ENCODE measurements at regions not wholly inside any gene's neighbourhood (a gene's known extent, or its start where the extent isn't known, plus 50 kb on each side); places are given as distances from the start of the nearest gene placed in this dataset.

- no peaks in the 10 kb centered on the region for H3K36me3 ChIP-seq
- intact Hi-C loops (cut with DNase I): no loop called here
- no peak for TF ChIP-seq CTCF (IDR thresholded peaks at IDR 0.05)
- no peak for DNase-seq (ENCODE audit: low spot score in 2 of 2)
- H3K4me1 ChIP-seq: peaks cover 0 to 3% of the 10 kb centered on the region in 2 donors
- no peaks in the 10 kb centered on the region for H3K9me3 ChIP-seq
- no peaks in the 10 kb centered on the region for H3K27me3 ChIP-seq
- no peak overlapping the region for H3K4me3 ChIP-seq
- no peak overlapping the region for H3K27ac ChIP-seq
These were observed 123.6 kb upstream of the CADM1 start for GRCh38 chr11:115627666-115628460.

GRCh38 chr11:115627071-115627470 is 122.9 kb upstream of the CADM1 start:
- intact Hi-C loops (cut with DNase I): no loop called here
- Histone ChIP-seq H3K36me3 (no peaks in the 10 kb centered on the region), H3K9me3 (no peaks in the 10 kb centered on the region), H3K27me3 (no peaks in the 10 kb centered on the region), H3K4me3 (no peak overlapping the region), H3K27ac (no peak overlapping the region), H3K4me1 (peaks cover 0 to 10% of the 10 kb centered on the region in 2 donors)
- TF ChIP-seq CTCF (IDR thresholded peaks at IDR 0.05): no peak
- DNase-seq (ENCODE audit: low spot score in 2 of 2): no peak

GRCh38 chr11:115626414-115626813 is 122.2 kb upstream of the CADM1 start:
- Histone ChIP-seq H3K27me3 (no peaks in the 10 kb centered on the region), H3K27ac (no peak overlapping the region), H3K4me1 (peaks cover 0 to 13% of the 10 kb centered on the region in 2 donors), H3K4me3 (no peak overlapping the region), H3K9me3 (no peaks in the 10 kb centered on the region), H3K36me3 (no peaks in the 10 kb centered on the region)
- TF ChIP-seq CTCF (IDR thresholded peaks at IDR 0.05): no peak
- intact Hi-C loops (cut with DNase I): no loop called here
- DNase-seq (ENCODE audit: low spot score in 2 of 2): no peak

GRCh38 chr11:115625502-115625901 is 121.3 kb upstream of the CADM1 start:
- DNase-seq (ENCODE audit: low spot score in 2 of 2): no peak
- H3K27me3 ChIP-seq: no peaks in the 10 kb centered on the region
- no peak overlapping the region for H3K4me3 ChIP-seq
- intact Hi-C loops (cut with DNase I): no loop called here
- no peaks in the 10 kb centered on the region for H3K9me3 ChIP-seq
- H3K4me1 ChIP-seq: peaks cover 0 to 13% of the 10 kb centered on the region in 2 donors
- no peaks in the 10 kb centered on the region for H3K36me3 ChIP-seq
- TF ChIP-seq CTCF (IDR thresholded peaks at IDR 0.05): no peak
- H3K27ac ChIP-seq: no peak overlapping the region

GRCh38 chr11:115624065-115624464 is 119.8 kb upstream of the CADM1 start:
- no peak for TF ChIP-seq CTCF (IDR thresholded peaks at IDR 0.05)
- intact Hi-C loops (cut with DNase I): loop anchor here (5.0 kb wide), 2 partner anchors 73 to 122 kb away; partner anchors contain the start of gene CADM1
- no peaks in the 10 kb centered on the region for H3K9me3 ChIP-seq
- H3K27me3 ChIP-seq: no peaks in the 10 kb centered on the region
- DNase-seq (ENCODE audit: low spot score in 2 of 2): no peak
- H3K4me3 ChIP-seq: no peak overlapping the region
- H3K4me1 ChIP-seq: peaks cover 0 to 13% of the 10 kb centered on the region in 2 donors
- H3K27ac ChIP-seq: no peak overlapping the region
- H3K36me3 ChIP-seq: no peaks in the 10 kb centered on the region
